ENCODE measurements at regions not wholly inside any gene's neighbourhood (a gene's known extent, or its start where the extent isn't known, plus 50 kb on each side); places are given as distances from the start of the nearest gene placed in this dataset.
"Not testable (repeated sequence)": the region's sequence is repeated elsewhere in the genome, so short reads cannot be mapped to it uniquely, and the experiment has no call there.

- Histone ChIP-seq H3K27ac (ENCODE audit: control insufficient read depth, insufficient read depth) (no peak overlapping the region), H3K9me3 (replicated peaks; ENCODE audit: control insufficient read depth, insufficient read depth, low read length) (no peaks in the 10 kb centered on the region), H3K4me2 (ENCODE audit: control insufficient read depth, insufficient read depth) (no peak overlapping the region), H3K9ac (ENCODE audit: control insufficient read depth, insufficient read depth, low read length) (no peak overlapping the region), H3K4me1 (ENCODE audit: control insufficient read depth, insufficient read depth, low read length) (peaks cover 3% of the 10 kb centered on the region; the same call in 1 of the 2 replicates), H3K27me3 (replicated peaks in 1 of 2; ENCODE audit: control insufficient read depth in 2 of 2, insufficient read depth in 2 of 2, low read length in 1 of 2) (no peaks in the 10 kb centered on the region), H2AFZ (ENCODE audit: control insufficient read depth, low read depth, low read length) (no peak overlapping the region), H3K36me3 (ENCODE audit: control insufficient read depth in 2 of 2, insufficient read depth in 2 of 2, low read length in 1 of 2) (no peaks in the 10 kb centered on the region), H3K4me3 (no peak overlapping the region), H4K20me1 (ENCODE audit: control insufficient read depth, insufficient read depth) (no peaks in the 10 kb centered on the region), H3K79me2 (ENCODE audit: control insufficient read depth, insufficient read depth, low read length) (no peaks in the 10 kb centered on the region)
- RAD21 ChIA-PET (ENCODE audit: unreplicated experiment): no interaction called here
- FAIRE-seq: no peak
- POLR2A ChIA-PET: no interaction called here
- TF ChIP-seq ATF2 (IDR thresholded peaks at IDR 0.05; ENCODE audit: low read length): no peak
- TF ChIP-seq BCLAF1 (IDR thresholded peaks at IDR 0.05): no peak
- TF ChIP-seq STAT1 (conservative IDR thresholded peaks at IDR 0.05): no peak
- no peak for TF ChIP-seq WRNIP1 (IDR thresholded peaks at IDR 0.05; ENCODE audit: borderline replicate concordance, low read depth, low read length)
- TF ChIP-seq IRF3 (IDR thresholded peaks at IDR 0.05): no peak
- no peak for TF ChIP-seq PML (IDR thresholded peaks at IDR 0.05; ENCODE audit: low read length)
- TF ChIP-seq NR2C1 (IDR thresholded peaks at IDR 0.05): no peak
- CTCF ChIA-PET: interaction anchor here (0.5 to 0.6 kb wide), 2 partner anchors 16 to 143 kb away, joined by 3 read pairs; no protein-coding TSS in a partner anchor
- intact Hi-C loops (cut with micrococcal nuclease; ENCODE audit: unreplicated experiment) (no loop called here), in situ Hi-C loops (cut with MboI) (no loop called here)
- WGBS (ENCODE audit: insufficient coverage, insufficient replicate concordance, low lambda C conversion rate, missing lambda C conversion rate): 71% methylated on average over 20 of the region's 20 CpGs
- BruUV-seq (replicated peaks): no TSS peak
- ATAC-seq: peak; percentile 38; the same call in 2 of the 3 replicates
- DNase-seq (ENCODE audit: low read depth, low spot score): no peak
- SMC1A ChIA-PET (ENCODE audit: uncharacterized antibody, unreplicated experiment): no interaction called here
Observed at GRCh38 chr3:187889601-187890404, 144.5 kb upstream of the BCL6 start.

GRCh38 chr3:187890405-187890752 is 145.1 kb upstream of the BCL6 start:
- FAIRE-seq; RAD21 ChIA-PET (ENCODE audit: unreplicated experiment); DNase-seq (ENCODE audit: low read depth, low spot score); H3K4me2 ChIP-seq (ENCODE audit: control insufficient read depth, insufficient read depth); ATAC-seq; intact Hi-C loops (cut with micrococcal nuclease; ENCODE audit: unreplicated experiment); SMC1A ChIA-PET (ENCODE audit: uncharacterized antibody, unreplicated experiment); H3K27me3 ChIP-seq (replicated peaks in 1 of 2; ENCODE audit: control insufficient read depth in 2 of 2, insufficient read depth in 2 of 2, low read length in 1 of 2); H4K20me1 ChIP-seq (ENCODE audit: control insufficient read depth, insufficient read depth); H3K9ac ChIP-seq (ENCODE audit: control insufficient read depth, insufficient read depth, low read length); POLR2A ChIA-PET; H2AFZ ChIP-seq (ENCODE audit: control insufficient read depth, low read depth, low read length); H3K9me3 ChIP-seq (replicated peaks; ENCODE audit: control insufficient read depth, insufficient read depth, low read length); H3K4me1 ChIP-seq (ENCODE audit: control insufficient read depth, insufficient read depth, low read length); H3K79me2 ChIP-seq (ENCODE audit: control insufficient read depth, insufficient read depth, low read length); H3K4me3 ChIP-seq; BruUV-seq (replicated peaks); H3K36me3 ChIP-seq (ENCODE audit: control insufficient read depth in 2 of 2, insufficient read depth in 2 of 2, low read length in 1 of 2); H3K27ac ChIP-seq (ENCODE audit: control insufficient read depth, insufficient read depth); in situ Hi-C loops (cut with MboI): not testable (repeated sequence)
- CTCF ChIA-PET: interaction anchor here (0.6 kb wide), 1 partner anchor 16 kb away, joined by 3 read pairs; no protein-coding TSS in a partner anchor
- WGBS (ENCODE audit: insufficient coverage, insufficient replicate concordance, low lambda C conversion rate, missing lambda C conversion rate): 74% methylated on average over 15 of the region's 15 CpGs
